BLaER1 treated with 17β-estradiol and CSF1 and Interleukin-3, amounts not matched to agents 10 nM and 100 nM (cell line): ENCODE measurements at regions not wholly inside any gene's neighbourhood (a gene's known extent, or its start where the extent isn't known, plus 50 kb on each side); places are given as distances from the start of the nearest gene placed in this dataset.

Experiments
- H3K27ac ChIP-seq, 11 experiments: shearing (Covaris generic); formaldehyde crosslinking; 2 replicates each; pipeline ENCODE4 v1.8.1; 2022
- H3K27me3 ChIP-seq, 11 experiments: shearing (Covaris generic); formaldehyde crosslinking; 2 replicates each; pipeline ENCODE4 v1.8.1; 2022
- H3K36me3 ChIP-seq, 11 experiments: shearing (Covaris generic); formaldehyde crosslinking; 2 replicates each; pipeline ENCODE4 v1.8.1; 2022
- H3K4me1 ChIP-seq, 10 experiments: shearing (Covaris generic); formaldehyde crosslinking; 2 replicates each; pipeline ENCODE4 v1.8.1; 2022
- H3K4me2 ChIP-seq, 11 experiments: shearing (Covaris generic); formaldehyde crosslinking; 2 replicates each; pipeline ENCODE4 v1.8.1; 2022
- H3K4me3 ChIP-seq, 10 experiments: shearing (Covaris generic); formaldehyde crosslinking; 2 replicates each; pipeline ENCODE4 v1.8.1; 2022
- H3K9ac ChIP-seq, 11 experiments: shearing (Covaris generic); formaldehyde crosslinking; 2 replicates each; pipeline ENCODE4 v1.8.1; 2022
- H3K9me3 ChIP-seq, 11 experiments: shearing (Covaris generic); formaldehyde crosslinking; replicated peaks in 1 of 11; 2 replicates each; pipeline ENCODE4 v1.8.1; 2022
- H4K20me1 ChIP-seq, 11 experiments: shearing (Covaris generic); formaldehyde crosslinking; 2 replicates each; pipeline ENCODE4 v1.8.1; 2022
- Cebpa-rat ChIP-seq, 11 experiments: shearing (Covaris generic); IDR thresholded peaks; 2 replicates each; pipeline ENCODE4 v1.8.1; 2022

GRCh38 chr6:12661432-12662089 lies 55.0 kb upstream of the PHACTR1 start:
- H3K4me3 ChIP-seq = no peak overlapping the region
- no peaks in the 10 kb centered on the region for H3K36me3 ChIP-seq
- no peaks in the 10 kb centered on the region for H3K9me3 ChIP-seq
- H4K20me1 ChIP-seq = no peaks in the 10 kb centered on the region
- no peak overlapping the region for H3K9ac ChIP-seq
- H3K27ac ChIP-seq = no peak overlapping the region
- H3K27me3 ChIP-seq = no peaks in the 10 kb centered on the region
- no peak overlapping the region for H3K4me2 ChIP-seq
- TF ChIP-seq Cebpa-rat (IDR thresholded peaks at IDR 0.05) = no peak
- H3K4me1 ChIP-seq = no peaks in the 10 kb centered on the region
